Cardiac muscle cell (in vitro differentiated cells and primary cell): ENCODE measurements at regions not wholly inside any gene's neighbourhood (a gene's known extent, or its start where the extent isn't known, plus 50 kb on each side); places are given as distances from the start of the nearest gene placed in this dataset.

Experiments
- DNase-seq, 2 donors: peaks; one replicate each; pipeline versions ENCODE4 v3.0.0 to v3.0.0-alpha.2; 2010 to 2017; ENCODE audit warnings: low read depth in 1 of 2, low spot score in 1 of 2
- H3K27ac ChIP-seq: fragments of 200-600 bp; sonication (generic); 2 replicates; pipeline ENCODE4 v1.5.1; 2016
- H3K27me3 ChIP-seq: fragments of 200-600 bp; sonication (generic); 2 replicates; pipeline ENCODE4 v1.6.0; 2016; ENCODE audit warnings: control low read depth
- H3K36me3 ChIP-seq: fragments of 200-600 bp; sonication (generic); 2 replicates; pipeline ENCODE4 v1.5.1; 2016; ENCODE audit warnings: control low read depth
- H3K4me1 ChIP-seq: fragments of 200-600 bp; sonication (generic); 2 replicates; pipeline ENCODE4 v1.8.1; 2017; ENCODE audit warnings: low read depth, mild to moderate bottlenecking, mixed run types
- H3K4me3 ChIP-seq: fragments of 200-600 bp; sonication (generic); 2 replicates; pipeline ENCODE4 v1.5.1; 2016; ENCODE audit warnings: mild to moderate bottlenecking
- H3K9me3 ChIP-seq: fragments of 200-600 bp; sonication (generic); 2 replicates; pipeline ENCODE4 v1.5.1; 2017; ENCODE audit warnings: low read depth, mild to moderate bottlenecking, control low read depth
- TF ChIP-seq, protein P1 (sequence below): IDR thresholded peaks from 2 replicates; pipeline ENCODE4 v1.5.1; 2012; ENCODE audit warnings: low read depth, mild to moderate bottlenecking, low read length

DNA sequence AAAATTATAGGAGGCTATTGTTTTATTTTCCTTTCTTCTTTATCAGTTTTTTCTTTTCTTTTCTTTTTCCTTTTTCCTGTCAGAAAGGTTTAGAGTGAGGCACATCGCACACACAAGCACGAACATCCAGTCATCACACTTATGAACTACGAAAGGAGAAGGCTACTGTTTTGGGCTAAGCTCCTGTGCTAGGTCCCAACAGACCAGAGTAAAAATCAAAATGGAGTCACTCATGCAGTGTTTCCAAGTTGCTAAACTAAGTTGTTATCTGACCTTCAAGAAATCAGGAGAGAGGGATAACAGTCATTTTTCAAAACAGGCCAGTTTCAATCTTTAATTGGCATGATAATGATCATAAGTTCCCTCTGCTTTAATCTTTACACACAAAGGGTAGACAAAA, 93.6 kb downstream of the CD24 start:
- H3K36me3 ChIP-seq, result no peaks in the 10 kb centered on the region
- H3K27ac ChIP-seq, result no peak overlapping the region
- TF ChIP-seq, protein P1, sequence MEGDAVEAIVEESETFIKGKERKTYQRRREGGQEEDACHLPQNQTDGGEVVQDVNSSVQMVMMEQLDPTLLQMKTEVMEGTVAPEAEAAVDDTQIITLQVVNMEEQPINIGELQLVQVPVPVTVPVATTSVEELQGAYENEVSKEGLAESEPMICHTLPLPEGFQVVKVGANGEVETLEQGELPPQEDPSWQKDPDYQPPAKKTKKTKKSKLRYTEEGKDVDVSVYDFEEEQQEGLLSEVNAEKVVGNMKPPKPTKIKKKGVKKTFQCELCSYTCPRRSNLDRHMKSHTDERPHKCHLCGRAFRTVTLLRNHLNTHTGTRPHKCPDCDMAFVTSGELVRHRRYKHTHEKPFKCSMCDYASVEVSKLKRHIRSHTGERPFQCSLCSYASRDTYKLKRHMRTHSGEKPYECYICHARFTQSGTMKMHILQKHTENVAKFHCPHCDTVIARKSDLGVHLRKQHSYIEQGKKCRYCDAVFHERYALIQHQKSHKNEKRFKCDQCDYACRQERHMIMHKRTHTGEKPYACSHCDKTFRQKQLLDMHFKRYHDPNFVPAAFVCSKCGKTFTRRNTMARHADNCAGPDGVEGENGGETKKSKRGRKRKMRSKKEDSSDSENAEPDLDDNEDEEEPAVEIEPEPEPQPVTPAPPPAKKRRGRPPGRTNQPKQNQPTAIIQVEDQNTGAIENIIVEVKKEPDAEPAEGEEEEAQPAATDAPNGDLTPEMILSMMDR, result no peak
- no peak overlapping the region for H3K4me3 ChIP-seq
- DNase-seq, result no peak
- no peaks in the 10 kb centered on the region for H3K9me3 ChIP-seq
- H3K27me3 ChIP-seq, result no peaks in the 10 kb centered on the region
- H3K4me1 ChIP-seq, result no peaks in the 10 kb centered on the region

- no peak overlapping the region for H3K27ac ChIP-seq
- no peak for DNase-seq
- H3K4me3 ChIP-seq, result no peak overlapping the region
- TF ChIP-seq, protein P1, result no peak
- no peaks in the 10 kb centered on the region for H3K4me1 ChIP-seq
- H3K36me3 ChIP-seq, result no peaks in the 10 kb centered on the region
- H3K27me3 ChIP-seq, result no peaks in the 10 kb centered on the region
- H3K9me3 ChIP-seq, result no peaks in the 10 kb centered on the region
Observed at GRCh38 chr6:106875782-106876321, 98.7 kb downstream of the CD24 start.

DNA sequence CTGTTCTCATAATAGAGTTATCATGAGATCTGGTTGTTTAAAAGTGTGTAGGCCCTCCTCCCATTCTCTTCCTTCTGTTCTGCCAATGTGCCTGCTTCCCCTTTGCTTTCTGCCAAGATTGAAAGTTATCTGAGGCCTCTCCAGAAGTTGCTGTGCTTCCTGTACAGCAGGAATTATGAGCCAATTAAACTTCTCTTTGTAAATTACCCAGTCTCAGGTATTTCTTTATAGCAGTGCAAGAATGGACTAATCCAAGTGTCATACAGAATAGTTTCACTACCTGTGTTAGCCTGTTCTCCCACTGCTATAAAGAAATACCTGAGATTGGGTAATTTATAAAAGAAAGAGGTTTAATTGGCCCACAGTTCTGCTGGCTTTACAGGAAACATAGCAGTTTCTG, 100.0 kb downstream of the CD24 start:
- Histone ChIP-seq H3K36me3 (no peaks in the 10 kb centered on the region), H3K27ac (no peak overlapping the region)
- TF ChIP-seq, protein P1, result no peak

GRCh38 chr6:106872049-106872448, 102.5 kb downstream of the CD24 start:
- no peak overlapping the region for H3K27ac ChIP-seq
- DNase-seq, result no peak
- no peaks in the 10 kb centered on the region for H3K36me3 ChIP-seq
- no peaks in the 10 kb centered on the region for H3K9me3 ChIP-seq
- no peak overlapping the region for H3K4me3 ChIP-seq
- H3K4me1 ChIP-seq, result no peaks in the 10 kb centered on the region
- TF ChIP-seq, protein P1, result no peak
- H3K27me3 ChIP-seq, result no peaks in the 10 kb centered on the region

More for the DNA sequence above, 100.0 kb downstream of the CD24 start:
- Histone ChIP-seq H3K4me1 (no peaks in the 10 kb centered on the region), H3K4me3 (no peak overlapping the region), H3K27me3 (no peaks in the 10 kb centered on the region), H3K9me3 (no peaks in the 10 kb centered on the region)
- DNase-seq, result no peak

- Histone ChIP-seq H3K4me1 (no peaks in the 10 kb centered on the region), H3K4me3 (no peak overlapping the region), H3K36me3 (no peaks in the 10 kb centered on the region), H3K9me3 (no peaks in the 10 kb centered on the region), H3K27ac (no peak overlapping the region), H3K27me3 (no peaks in the 10 kb centered on the region)
- no peak for DNase-seq
- TF ChIP-seq, protein P1, result no peak
Observed at GRCh38 chr6:106870824-106871717, 103.5 kb downstream of the CD24 start.
